NB4 (cell line): ENCODE measurements at regions not wholly inside any gene's neighbourhood (a gene's known extent, or its start where the extent isn't known, plus 50 kb on each side); places are given as distances from the start of the nearest gene placed in this dataset.
A peak's percentile ranks its signal among the peaks of the same experiment; 100 is the strongest.

Source experiments
- POLR2A ChIP-seq: IDR thresholded peaks from 2 replicates; pipeline ENCODE4 v1.6.1; 2011; ENCODE audit warnings: mild to moderate bottlenecking; ENCODE audit not compliant: insufficient read length; ENCODE audit errors: extremely low read depth
- TF ChIP-seq, protein P1 (sequence below): IDR thresholded peaks from one replicate; pipeline ENCODE4 v1.5.1; 2012; ENCODE audit warnings: low read depth, low read length

DNA sequence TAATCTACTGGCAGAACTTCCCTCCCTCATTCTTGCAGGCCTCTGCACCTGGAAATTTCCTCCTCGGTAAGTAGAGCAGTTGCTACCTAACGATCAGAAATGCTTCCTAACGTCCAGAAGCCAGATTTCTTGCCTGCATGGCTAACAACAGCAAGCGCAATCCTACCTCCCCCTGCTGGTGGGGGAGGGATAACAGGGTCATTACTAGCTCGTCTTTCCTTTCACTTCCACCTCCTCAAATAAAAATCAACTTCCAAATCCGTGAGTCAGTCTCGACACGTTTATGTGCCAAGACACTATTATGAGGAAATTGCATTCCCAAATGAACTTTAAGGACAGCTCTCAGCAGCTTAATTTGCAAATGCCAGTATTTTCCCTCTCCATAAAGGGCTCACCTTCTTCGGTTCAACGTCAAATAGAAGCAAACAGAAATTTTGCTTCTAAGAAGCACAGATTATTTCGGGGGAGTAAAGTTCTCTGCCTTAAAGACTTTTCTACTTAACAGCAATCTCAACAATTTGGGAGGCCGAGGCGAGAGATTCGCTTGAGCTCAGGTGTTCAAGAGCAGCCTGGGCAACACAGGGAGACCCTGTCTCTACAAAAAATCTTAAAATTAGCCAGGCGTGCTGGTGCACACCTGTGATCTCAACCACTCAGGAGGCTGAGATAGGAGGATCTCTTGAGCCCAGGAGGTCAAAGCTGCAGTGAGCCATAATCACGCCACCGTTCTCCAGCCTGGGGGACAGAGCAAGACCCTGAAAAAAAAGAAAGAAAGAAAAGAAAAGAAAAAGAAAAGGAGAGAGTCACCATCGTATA is 188.6 kb upstream of the PSMD7 start:
- TF ChIP-seq, protein P1, sequence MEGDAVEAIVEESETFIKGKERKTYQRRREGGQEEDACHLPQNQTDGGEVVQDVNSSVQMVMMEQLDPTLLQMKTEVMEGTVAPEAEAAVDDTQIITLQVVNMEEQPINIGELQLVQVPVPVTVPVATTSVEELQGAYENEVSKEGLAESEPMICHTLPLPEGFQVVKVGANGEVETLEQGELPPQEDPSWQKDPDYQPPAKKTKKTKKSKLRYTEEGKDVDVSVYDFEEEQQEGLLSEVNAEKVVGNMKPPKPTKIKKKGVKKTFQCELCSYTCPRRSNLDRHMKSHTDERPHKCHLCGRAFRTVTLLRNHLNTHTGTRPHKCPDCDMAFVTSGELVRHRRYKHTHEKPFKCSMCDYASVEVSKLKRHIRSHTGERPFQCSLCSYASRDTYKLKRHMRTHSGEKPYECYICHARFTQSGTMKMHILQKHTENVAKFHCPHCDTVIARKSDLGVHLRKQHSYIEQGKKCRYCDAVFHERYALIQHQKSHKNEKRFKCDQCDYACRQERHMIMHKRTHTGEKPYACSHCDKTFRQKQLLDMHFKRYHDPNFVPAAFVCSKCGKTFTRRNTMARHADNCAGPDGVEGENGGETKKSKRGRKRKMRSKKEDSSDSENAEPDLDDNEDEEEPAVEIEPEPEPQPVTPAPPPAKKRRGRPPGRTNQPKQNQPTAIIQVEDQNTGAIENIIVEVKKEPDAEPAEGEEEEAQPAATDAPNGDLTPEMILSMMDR = peak; percentile 95
- no peak for TF ChIP-seq POLR2A
